HepG2 (cell line): ENCODE measurements at regions not wholly inside any gene's neighbourhood (a gene's known extent, or its start where the extent isn't known, plus 50 kb on each side); places are given as distances from the start of the nearest gene placed in this dataset.
A peak's percentile ranks its signal among the peaks of the same experiment; 100 is the strongest.

Experiments used
- ATAC-seq: fragments of 200-7000 bp; cut with Tn5 transposase; 3 replicates; pipeline ENCODE4 v1.9.1; 2020; ENCODE audit warnings: mild to moderate bottlenecking, moderate library complexity
- BruUV-seq: library from RNA; stranded (reverse); fragments of 400-500 nt; replicated peaks from 2 replicates; lab custom pipeline; 2021; lab: Mats Ljungman, UMichigan
- CTCF ChIA-PET: fragments of 300-600 bp; formaldehyde crosslinking; extraction: SDS; loops from one replicate; lab custom pipeline; 2021; ENCODE audit warnings: low total read pairs, inconsistent platforms, low intra/inter-chr PET ratio; lab: Yijun Ruan, JAX
- POLR2A ChIA-PET: fragments of 350-600 bp; sonication (Branson Sonifier 250); formaldehyde crosslinking; loops from one replicate; lab custom pipeline; 2020; ENCODE audit warnings: antibody characterized with exemption, inconsistent platforms; lab: Yijun Ruan, JAX
- DNase-seq: peaks from one replicate; pipeline ENCODE4 v3.0.0-alpha.2; 2015; ENCODE audit warnings: low spot score
- FAIRE-seq: peaks from 3 replicates; lab custom pipeline; 2011; peaks lifted over from hg19 to GRCh38; lab: Jason Lieb, UNC
- H2AFZ ChIP-seq: one replicate; pipeline ENCODE4 v1.6.1; 2011; ENCODE audit warnings: low read length, inconsistent platforms
- H3K27ac ChIP-seq: fragments of 300-600 bp; 3 replicates; pipeline ENCODE4 v1.8.0; 2011; ENCODE audit warnings: mixed run types, mild to moderate bottlenecking, mixed read lengths, low read length, inconsistent platforms; ENCODE audit not compliant: insufficient read depth; ENCODE audit errors: extremely low read length
- H3K27me3 ChIP-seq, 2 experiments: fragments of 200-600 bp in 1 of 2; 2 replicates in 1 of 2; 3 replicates in 1 of 2; pipeline versions ENCODE4 v1.6.0 to v1.8.0; 2011; ENCODE audit warnings: low read length in 2 of 2, mild to moderate bottlenecking in 2 of 2, moderate library complexity in 2 of 2, inconsistent platforms in 1 of 2; ENCODE audit not compliant: insufficient read depth in 2 of 2, control insufficient read depth in 1 of 2
- H3K36me3 ChIP-seq, 2 experiments: fragments of 200-600 bp in 1 of 2; replicated peaks in 1 of 2; 2 replicates in 1 of 2; 3 replicates in 1 of 2; pipeline versions ENCODE4 v1.5.1 to v1.8.0; 2011; ENCODE audit warnings: low read length in 2 of 2, inconsistent platforms in 1 of 2; ENCODE audit not compliant: insufficient read depth in 2 of 2, control insufficient read depth in 1 of 2
- H3K4me1 ChIP-seq: 2 replicates; pipeline ENCODE4 v1.5.1; 2012; ENCODE audit warnings: low read length, inconsistent platforms; ENCODE audit not compliant: insufficient read depth
- H3K4me2 ChIP-seq: 2 replicates; pipeline ENCODE4 v1.6.0; 2011; ENCODE audit warnings: low read depth, low read length, inconsistent platforms
- H3K4me3 ChIP-seq, 3 experiments: fragments of 200-600 bp in 1 of 3; sonication (generic), shearing (Covaris generic) in 1 of 3; replicated peaks in 1 of 3; 2 replicates each; pipeline ENCODE4 v1.5.1; 2011 to 2016; ENCODE audit warnings: low read length in 3 of 3, inconsistent platforms in 2 of 3, low read depth in 2 of 3, mild to moderate bottlenecking in 2 of 3, control low read depth in 1 of 3, mixed read lengths in 1 of 3; ENCODE audit not compliant: insufficient read depth in 1 of 3
- H3K79me2 ChIP-seq: one replicate; pipeline ENCODE4 v1.6.1; 2011; ENCODE audit warnings: low read length, inconsistent platforms; ENCODE audit not compliant: insufficient read depth
- H3K9ac ChIP-seq: 2 replicates; pipeline ENCODE4 v1.6.0; 2011; ENCODE audit warnings: mild to moderate bottlenecking, low read depth, low read length, inconsistent platforms; ENCODE audit not compliant: insufficient read depth
- H3K9me3 ChIP-seq: 2 replicates; pipeline ENCODE4 v1.5.1; 2012; ENCODE audit warnings: mild to moderate bottlenecking, low read length
- H4K20me1 ChIP-seq: 2 replicates; pipeline ENCODE4 v1.6.0; 2011; ENCODE audit warnings: inconsistent platforms, mild to moderate bottlenecking, low read length, moderate library complexity; ENCODE audit not compliant: insufficient read depth
- GTF2F1 ChIP-seq: fragments of 150-350 bp; IDR thresholded peaks from 2 replicates; pipeline ENCODE4 v1.6.1; 2014; ENCODE audit warnings: low read length
- HDAC1 ChIP-seq: sonication (generic); formaldehyde crosslinking; IDR thresholded peaks from 2 replicates; pipeline ENCODE4 v1.5.1; 2020; ENCODE audit warnings: mild to moderate bottlenecking, missing genetic modification reagents
- MBNL3 ChIP-seq: fragments of 250-450 bp; sonication (Bioruptor Pico); conservative IDR thresholded peaks from 2 replicates; pipeline ENCODE4 v1.8.0; 2022; ENCODE audit warnings: mild to moderate bottlenecking, inconsistent platforms
- MEIS2 ChIP-seq: sonication (generic); formaldehyde crosslinking; IDR thresholded peaks from 2 replicates; pipeline ENCODE4 v1.9.0; 2021; ENCODE audit warnings: mild to moderate bottlenecking, missing genetic modification reagents
- NCOA2 ChIP-seq: sonication (generic); formaldehyde crosslinking; IDR thresholded peaks from 2 replicates; pipeline ENCODE4 v1.8.0; 2022; ENCODE audit warnings: inconsistent platforms
- NFE2L2 ChIP-seq: fragments of 150-350 bp; IDR thresholded peaks from 2 replicates; pipeline ENCODE4 v1.6.1; 2014; ENCODE audit warnings: low read length
- PLRG1 ChIP-seq: fragments of 450-650 bp; conservative IDR thresholded peaks from 2 replicates; pipeline ENCODE4 v1.6.1; 2016
- SCMH1 ChIP-seq: sonication (generic); formaldehyde crosslinking; IDR thresholded peaks from 2 replicates; pipeline ENCODE4 v1.9.0; 2021; ENCODE audit warnings: missing genetic modification reagents, mild to moderate bottlenecking, borderline replicate concordance
- SP140L ChIP-seq: sonication (generic); formaldehyde crosslinking; IDR thresholded peaks from 2 replicates; pipeline ENCODE4 v1.4.0; 2020; ENCODE audit warnings: missing genetic modification reagents, borderline replicate concordance
- TGIF2 ChIP-seq: IDR thresholded peaks from 2 replicates; pipeline ENCODE4 v1.6.1; 2016; ENCODE audit warnings: control low read depth, missing compliant biosample characterization
- ZMYM3 ChIP-seq: sonication (generic); formaldehyde crosslinking; IDR thresholded peaks from 2 replicates; pipeline ENCODE4 v1.5.1; 2020; ENCODE audit warnings: mild to moderate bottlenecking, missing genetic modification reagents
- ZNF24 ChIP-seq: fragments of 450-650 bp; IDR thresholded peaks from 2 replicates; pipeline ENCODE4 v1.6.1; 2017; ENCODE audit warnings: antibody characterized with exemption, mild to moderate bottlenecking
- ZNF274 ChIP-seq: sonication (generic); formaldehyde crosslinking; IDR thresholded peaks from 2 replicates; pipeline ENCODE4 v1.5.1; 2020; ENCODE audit warnings: mild to moderate bottlenecking, missing genetic modification reagents
- ZNF3 ChIP-seq: IDR thresholded peaks from 2 replicates; pipeline ENCODE4 v1.7.0; 2017; ENCODE audit warnings: inconsistent platforms
- ZNF432 ChIP-seq: sonication (generic); formaldehyde crosslinking; IDR thresholded peaks from 2 replicates; pipeline ENCODE4 v1.5.0; 2020; ENCODE audit warnings: missing genetic modification reagents, mild to moderate bottlenecking, borderline replicate concordance
- ZNF570 ChIP-seq: sonication (generic); formaldehyde crosslinking; IDR thresholded peaks from 2 replicates; pipeline ENCODE4 v1.4.0; 2020; ENCODE audit warnings: mild to moderate bottlenecking, missing genetic modification reagents, borderline replicate concordance
- ZNF589 ChIP-seq: sonication (generic); formaldehyde crosslinking; conservative IDR thresholded peaks from 2 replicates; pipeline ENCODE4 v1.8.0; 2022; ENCODE audit warnings: mild to moderate bottlenecking, moderate library complexity, missing genetic modification reagents
- WGBS: methylation state at CpG from one replicate; pipeline ENCODE4 v1.1.6; 2017; ENCODE audit warnings: low lambda C conversion rate; 5-methylcytosine and 5-hydroxymethylcytosine counted together
- in situ Hi-C: cut with HindIII; loops from 2 replicates; pipeline ENCODE4 v1.10.0; 2017; ENCODE audit warnings: low pct_unique_long_range_greater_than_20kb; ENCODE audit not compliant: extremely low pct_ligation_motif_present
- intact Hi-C: fragments of 100-400 bp; cut with micrococcal nuclease; formaldehyde crosslinking; loops from one replicate; pipeline ENCODE4 v1.10.0; 2022; ENCODE audit not compliant: unreplicated experiment
- TF ChIP-seq, protein P1 (sequence below): sonication (generic); formaldehyde crosslinking; IDR thresholded peaks from 2 replicates; pipeline ENCODE4 v1.5.1; 2020; ENCODE audit warnings: missing genetic modification reagents, mild to moderate bottlenecking, borderline replicate concordance

DNA sequence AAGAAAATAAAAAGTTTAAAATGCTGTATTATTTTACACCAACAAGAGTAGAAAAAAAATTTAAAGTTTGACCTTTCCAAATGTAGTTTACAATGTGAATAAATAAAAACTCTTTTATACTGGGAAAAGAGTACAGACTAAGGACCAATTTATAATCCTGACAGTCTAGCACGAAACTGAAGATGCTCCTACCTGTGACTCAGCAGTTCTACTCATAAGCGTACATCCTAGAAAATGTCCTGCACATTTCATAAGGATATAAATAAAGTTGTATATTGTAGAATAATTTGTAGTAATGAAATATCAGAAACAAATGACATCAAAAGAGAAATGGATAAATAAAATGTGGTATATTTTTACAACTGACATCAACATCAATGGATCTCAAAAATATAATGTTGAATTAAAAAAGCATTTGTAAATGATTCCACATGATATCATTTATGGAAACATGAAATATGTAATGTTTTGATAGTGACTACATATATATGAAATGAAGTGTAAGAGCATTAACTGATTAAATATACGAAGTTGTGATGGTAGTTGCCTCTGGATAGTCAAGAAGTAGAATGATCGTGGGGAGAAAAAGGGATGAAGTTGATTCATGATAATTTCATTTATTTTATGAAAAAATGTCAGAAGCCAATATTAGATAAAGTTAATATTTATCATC lies 161.3 kb upstream of the CBLB start:
- ATAC-seq: no peak
- intact Hi-C loops (no loop called here), in situ Hi-C loops (no loop called here)
- no peak for FAIRE-seq
- H4K20me1 ChIP-seq: no peaks in the 10 kb centered on the region
- TF ChIP-seq NFE2L2: peak; percentile 69
- no peak for TF ChIP-seq MEIS2
- DNase-seq: no peak
- H3K27ac ChIP-seq: no peak overlapping the region
- no peak overlapping the region for H3K9ac ChIP-seq
- H3K4me2 ChIP-seq: no peak overlapping the region
- ChIA-PET CTCF (no interaction called here), POLR2A (no interaction called here)
- H3K36me3 ChIP-seq: no peaks in the 10 kb centered on the region
- no peak overlapping the region for H3K4me3 ChIP-seq
- no TSS peak for BruUV-seq
- H3K9me3 ChIP-seq: no peaks in the 10 kb centered on the region
- WGBS: 0% methylated on average over 4 of the region's 4 CpGs
- H2AFZ ChIP-seq: no peak overlapping the region
- H3K27me3 ChIP-seq: no peaks in the 10 kb centered on the region
- H3K79me2 ChIP-seq: no peaks in the 10 kb centered on the region
- H3K4me1 ChIP-seq: no peaks in the 10 kb centered on the region

DNA sequence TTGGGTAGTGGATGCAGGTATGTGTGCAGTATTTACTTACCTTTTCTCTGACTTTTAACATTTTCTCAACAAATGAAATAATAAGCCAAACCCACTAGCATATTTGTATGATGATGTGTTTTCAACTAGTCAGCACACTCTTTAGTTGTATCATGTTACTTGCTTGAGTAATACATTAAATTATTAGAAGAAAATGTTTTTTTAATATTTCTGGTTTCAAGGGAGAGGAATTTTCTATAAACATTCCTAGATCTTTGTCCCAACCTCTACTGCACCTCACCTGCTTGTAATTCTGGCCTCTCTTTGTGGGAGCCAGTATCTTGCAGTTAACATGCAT lies 161.8 kb upstream of the CBLB start:
- Histone ChIP-seq H3K4me3 (no peak overlapping the region), H2AFZ (no peak overlapping the region), H3K9ac (no peak overlapping the region), H3K36me3 (no peaks in the 10 kb centered on the region), H3K4me2 (no peak overlapping the region), H3K4me1 (no peaks in the 10 kb centered on the region), H3K27me3 (no peaks in the 10 kb centered on the region), H3K79me2 (no peaks in the 10 kb centered on the region), H3K27ac (no peak overlapping the region), H4K20me1 (no peaks in the 10 kb centered on the region), H3K9me3 (no peaks in the 10 kb centered on the region)
- TF ChIP-seq NCOA2: no peak
- no peak for TF ChIP-seq HDAC1 (CRISPR knock-in tag)
- TF ChIP-seq ZNF589 (CRISPR knock-in tag): no peak
- TF ChIP-seq SP140L (CRISPR knock-in tag): no peak
- TF ChIP-seq, protein P1, sequence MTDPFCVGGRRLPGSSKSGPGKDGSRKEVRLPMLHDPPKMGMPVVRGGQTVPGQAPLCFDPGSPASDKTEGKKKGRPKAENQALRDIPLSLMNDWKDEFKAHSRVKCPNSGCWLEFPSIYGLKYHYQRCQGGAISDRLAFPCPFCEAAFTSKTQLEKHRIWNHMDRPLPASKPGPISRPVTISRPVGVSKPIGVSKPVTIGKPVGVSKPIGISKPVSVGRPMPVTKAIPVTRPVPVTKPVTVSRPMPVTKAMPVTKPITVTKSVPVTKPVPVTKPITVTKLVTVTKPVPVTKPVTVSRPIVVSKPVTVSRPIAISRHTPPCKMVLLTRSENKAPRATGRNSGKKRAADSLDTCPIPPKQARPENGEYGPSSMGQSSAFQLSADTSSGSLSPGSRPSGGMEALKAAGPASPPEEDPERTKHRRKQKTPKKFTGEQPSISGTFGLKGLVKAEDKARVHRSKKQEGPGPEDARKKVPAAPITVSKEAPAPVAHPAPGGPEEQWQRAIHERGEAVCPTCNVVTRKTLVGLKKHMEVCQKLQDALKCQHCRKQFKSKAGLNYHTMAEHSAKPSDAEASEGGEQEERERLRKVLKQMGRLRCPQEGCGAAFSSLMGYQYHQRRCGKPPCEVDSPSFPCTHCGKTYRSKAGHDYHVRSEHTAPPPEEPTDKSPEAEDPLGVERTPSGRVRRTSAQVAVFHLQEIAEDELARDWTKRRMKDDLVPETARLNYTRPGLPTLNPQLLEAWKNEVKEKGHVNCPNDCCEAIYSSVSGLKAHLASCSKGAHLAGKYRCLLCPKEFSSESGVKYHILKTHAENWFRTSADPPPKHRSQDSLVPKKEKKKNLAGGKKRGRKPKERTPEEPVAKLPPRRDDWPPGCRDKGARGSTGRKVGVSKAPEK (CRISPR knock-in tag): no peak
- TF ChIP-seq ZNF24: no peak
- no peak for TF ChIP-seq MBNL3 (CRISPR knock-in tag)
- TF ChIP-seq ZNF3 (CRISPR knock-in tag): no peak
- no peak for TF ChIP-seq ZNF570 (CRISPR knock-in tag)
- TF ChIP-seq ZNF274 (CRISPR knock-in tag): no peak
- no peak for TF ChIP-seq ZMYM3 (CRISPR knock-in tag)
- TF ChIP-seq SCMH1 (CRISPR knock-in tag): no peak
- no peak for TF ChIP-seq PLRG1
- no peak for TF ChIP-seq ZNF432 (CRISPR knock-in tag)
- TF ChIP-seq GTF2F1: no peak
- no peak for TF ChIP-seq TGIF2 (CRISPR knock-in tag)
- intact Hi-C loops (no loop called here), in situ Hi-C loops (no loop called here)
- ChIA-PET POLR2A (no interaction called here), CTCF (no interaction called here)
- no peak for ATAC-seq
- BruUV-seq: no TSS peak
- DNase-seq: no peak
- no peak for FAIRE-seq
